Suprapubic skin (tissue), 2 donors: ENCODE measurements at regions not wholly inside any gene's neighbourhood (a gene's known extent, or its start where the extent isn't known, plus 50 kb on each side); places are given as distances from the start of the nearest gene placed in this dataset.

ENCODE experiments used
- EP300 ChIP-seq: sonication (generic); formaldehyde crosslinking; IDR thresholded peaks from one replicate; pipeline ENCODE4 v1.6.1; 2017; ENCODE audit warnings: antibody characterized with exemption
- POLR2A ChIP-seq, 2 donors: fragments of 450-650 bp; IDR thresholded peaks; one replicate each; pipeline ENCODE4 v1.6.1; 2017; ENCODE audit warnings: antibody characterized with exemption in 2 of 2, mild to moderate bottlenecking in 2 of 2, moderate library complexity in 2 of 2

DNA sequence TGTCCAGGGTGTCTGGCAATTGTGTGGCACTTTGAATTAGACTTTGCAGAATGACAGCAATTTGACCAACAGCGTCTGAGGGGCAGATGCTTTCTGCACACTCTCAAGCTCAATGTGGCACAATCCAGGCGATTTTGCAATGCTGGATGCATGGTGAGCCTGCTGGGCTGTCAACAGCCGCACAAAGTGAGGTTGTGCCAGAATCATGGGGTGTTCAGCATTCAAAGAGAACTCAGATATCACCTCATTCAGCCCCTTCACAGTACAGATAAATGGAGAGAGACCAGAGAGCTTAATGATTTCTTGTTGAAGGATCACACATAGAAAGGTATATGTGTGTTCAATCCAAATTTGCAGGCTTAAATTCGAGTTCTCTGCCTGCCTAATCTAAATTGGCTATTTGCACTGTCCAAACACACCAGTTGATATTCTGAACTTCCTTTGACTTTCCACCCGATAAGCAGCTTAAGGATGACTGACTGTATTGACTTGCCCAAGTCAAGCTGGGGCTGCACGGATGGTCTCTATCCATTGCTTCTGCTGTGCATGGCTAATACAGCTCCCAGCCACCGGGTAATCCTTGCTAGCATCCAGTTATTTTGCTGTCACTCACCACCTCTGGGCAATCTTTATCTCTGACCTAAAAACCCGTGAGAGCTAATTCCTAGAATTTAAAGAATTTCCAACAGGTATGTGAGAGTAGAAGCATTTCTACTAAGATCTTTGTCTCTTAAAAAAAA, 157.9 kb upstream of the TAS2R1 start:
- TF ChIP-seq POLR2A (IDR thresholded peaks at IDR 0.05) (no peak), EP300 (no peak)
